ENCODE measurements at regions not wholly inside any gene's neighbourhood (a gene's known extent, or its start where the extent isn't known, plus 50 kb on each side); places are given as distances from the start of the nearest gene placed in this dataset.

GRCh38 chr4:152038238-152038637 is 277.4 kb upstream of the GATB start:
- TF ChIP-seq TARDBP (IDR thresholded peaks at IDR 0.05): no peak
- ChIA-PET POLR2A (no interaction called here), CTCF (no interaction called here)
- DNase-seq (ENCODE audit: extremely low spot score): no peak

GRCh38 chr4:152037435-152037834 is 276.6 kb upstream of the GATB start:
- POLR2A ChIA-PET: no interaction called here
- TF ChIP-seq FOXK2 (IDR thresholded peaks at IDR 0.05) (no peak), BHLHE40 (IDR thresholded peaks at IDR 0.05; ENCODE audit: borderline replicate concordance) (no peak), SP1 (IDR thresholded peaks at IDR 0.05) (no peak), NFRKB (IDR thresholded peaks at IDR 0.05) (no peak), FOXM1 (IDR thresholded peaks at IDR 0.05; ENCODE audit: borderline replicate concordance) (no peak), CTBP1 (IDR thresholded peaks at IDR 0.05; ENCODE audit: borderline replicate concordance) (no peak), PKNOX1 (IDR thresholded peaks at IDR 0.05) (no peak), FOXA1 (IDR thresholded peaks at IDR 0.05) (no peak), ZNF384 (IDR thresholded peaks at IDR 0.05) (no peak), ELF4 (IDR thresholded peaks at IDR 0.05) (no peak), LEF1 (IDR thresholded peaks at IDR 0.05; ENCODE audit: borderline replicate concordance) (no peak), TARDBP (IDR thresholded peaks at IDR 0.05) (no peak), L3MBTL2 (conservative IDR thresholded peaks at IDR 0.05) (no peak), ARNT (IDR thresholded peaks at IDR 0.05) (no peak), SUZ12 (IDR thresholded peaks at IDR 0.05) (no peak), HDGF (IDR thresholded peaks at IDR 0.05; ENCODE audit: borderline replicate concordance) (no peak)

GRCh38 chr4:152033621-152034020 is 272.8 kb upstream of the GATB start:
- ChIA-PET CTCF (no interaction called here), POLR2A (no interaction called here)
- DNase-seq (ENCODE audit: extremely low spot score): no peak
- TF ChIP-seq FOXK2 (IDR thresholded peaks at IDR 0.05) (no peak), HDGF (IDR thresholded peaks at IDR 0.05; ENCODE audit: borderline replicate concordance) (no peak), FOXA1 (IDR thresholded peaks at IDR 0.05) (no peak), ZNF384 (IDR thresholded peaks at IDR 0.05) (no peak), PKNOX1 (IDR thresholded peaks at IDR 0.05) (no peak), LEF1 (IDR thresholded peaks at IDR 0.05; ENCODE audit: borderline replicate concordance) (no peak), L3MBTL2 (conservative IDR thresholded peaks at IDR 0.05) (no peak), SP1 (IDR thresholded peaks at IDR 0.05) (no peak), ARNT (IDR thresholded peaks at IDR 0.05) (no peak)

More at GRCh38 chr4:152037435-152037834, 276.6 kb upstream of the GATB start:
- no peak for DNase-seq (ENCODE audit: extremely low spot score)
- CTCF ChIA-PET: no interaction called here

GRCh38 chr4:152032722-152033131 is 271.9 kb upstream of the GATB start:
- POLR2A ChIA-PET: no interaction called here

GRCh38 chr4:152029631-152030030 is 268.8 kb upstream of the GATB start:
- DNase-seq (ENCODE audit: extremely low spot score): no peak
- TF ChIP-seq FOXM1 (IDR thresholded peaks at IDR 0.05; ENCODE audit: borderline replicate concordance): no peak
- TF ChIP-seq FOXA1 (IDR thresholded peaks at IDR 0.05): no peak
- no peak for TF ChIP-seq LEF1 (IDR thresholded peaks at IDR 0.05; ENCODE audit: borderline replicate concordance)
- TF ChIP-seq TARDBP (IDR thresholded peaks at IDR 0.05): no peak
- no peak for TF ChIP-seq FOXK2 (IDR thresholded peaks at IDR 0.05)
- no peak for TF ChIP-seq ELF4 (IDR thresholded peaks at IDR 0.05)
- TF ChIP-seq SP1 (IDR thresholded peaks at IDR 0.05): no peak
- no peak for TF ChIP-seq ARNT (IDR thresholded peaks at IDR 0.05)
- no peak for TF ChIP-seq ZNF384 (IDR thresholded peaks at IDR 0.05)
- no peak for TF ChIP-seq CTBP1 (IDR thresholded peaks at IDR 0.05; ENCODE audit: borderline replicate concordance)
- TF ChIP-seq L3MBTL2 (conservative IDR thresholded peaks at IDR 0.05): no peak
- TF ChIP-seq BHLHE40 (IDR thresholded peaks at IDR 0.05; ENCODE audit: borderline replicate concordance): no peak
- no peak for TF ChIP-seq PKNOX1 (IDR thresholded peaks at IDR 0.05)
- no peak for TF ChIP-seq HDGF (IDR thresholded peaks at IDR 0.05; ENCODE audit: borderline replicate concordance)
- no peak for TF ChIP-seq NFRKB (IDR thresholded peaks at IDR 0.05)
- TF ChIP-seq SUZ12 (IDR thresholded peaks at IDR 0.05): no peak
- CTCF ChIA-PET: interaction anchor here (1.9 kb wide), 1 partner anchor 16 kb away, joined by 7 read pairs; no protein-coding TSS in a partner anchor
- POLR2A ChIA-PET: no interaction called here

More at GRCh38 chr4:152032722-152033131, 271.9 kb upstream of the GATB start:
- no peak for DNase-seq (ENCODE audit: extremely low spot score)
- no peak for TF ChIP-seq BHLHE40 (IDR thresholded peaks at IDR 0.05; ENCODE audit: borderline replicate concordance)
- TF ChIP-seq SUZ12 (IDR thresholded peaks at IDR 0.05): no peak
- TF ChIP-seq LEF1 (IDR thresholded peaks at IDR 0.05; ENCODE audit: borderline replicate concordance): no peak
- no peak for TF ChIP-seq FOXK2 (IDR thresholded peaks at IDR 0.05)
- TF ChIP-seq NFRKB (IDR thresholded peaks at IDR 0.05): no peak
- TF ChIP-seq FOXM1 (IDR thresholded peaks at IDR 0.05; ENCODE audit: borderline replicate concordance): no peak
- no peak for TF ChIP-seq PKNOX1 (IDR thresholded peaks at IDR 0.05)
- no peak for TF ChIP-seq TARDBP (IDR thresholded peaks at IDR 0.05)
- no peak for TF ChIP-seq HDGF (IDR thresholded peaks at IDR 0.05; ENCODE audit: borderline replicate concordance)
- no peak for TF ChIP-seq L3MBTL2 (conservative IDR thresholded peaks at IDR 0.05)
- TF ChIP-seq ARNT (IDR thresholded peaks at IDR 0.05): no peak
- TF ChIP-seq CTBP1 (IDR thresholded peaks at IDR 0.05; ENCODE audit: borderline replicate concordance): no peak
- TF ChIP-seq ELF4 (IDR thresholded peaks at IDR 0.05): no peak
- no peak for TF ChIP-seq SP1 (IDR thresholded peaks at IDR 0.05)
- TF ChIP-seq FOXA1 (IDR thresholded peaks at IDR 0.05): no peak
- no peak for TF ChIP-seq ZNF384 (IDR thresholded peaks at IDR 0.05)
- CTCF ChIA-PET: no interaction called here

- CTCF ChIA-PET: interaction anchor here (1.9 kb wide), 1 partner anchor 18 kb away, joined by 7 read pairs; no protein-coding TSS in a partner anchor
- TF ChIP-seq LEF1 (IDR thresholded peaks at IDR 0.05; ENCODE audit: borderline replicate concordance): no peak
- DNase-seq (ENCODE audit: extremely low spot score): no peak
- POLR2A ChIA-PET: no interaction called here
Measured at GRCh38 chr4:152028131-152028530, 267.3 kb upstream of the GATB start.
